ENCODE measurements at regions not wholly inside any gene's neighbourhood (a gene's known extent, or its start where the extent isn't known, plus 50 kb on each side); places are given as distances from the start of the nearest gene placed in this dataset.
"Not testable (repeated sequence)": the region's sequence is repeated elsewhere in the genome, so short reads cannot be mapped to it uniquely, and the experiment has no call there.

GRCh38 chr3:88886624-88887023, 220.8 kb upstream of the EPHA3 start:
- not testable (repeated sequence) for TF ChIP-seq POLR2A (IDR thresholded peaks at IDR 0.05; ENCODE audit: control extremely low read depth in 1 of 2, low read depth in 2 of 2, low read length in 2 of 2); CTCF (IDR thresholded peaks at IDR 0.05; ENCODE audit: control extremely low read depth in 1 of 3, insufficient read depth in 1 of 3, low read depth in 1 of 3, low read length in 3 of 3); CHD2 (IDR thresholded peaks at IDR 0.05; ENCODE audit: low read length); CBX5 (IDR thresholded peaks at IDR 0.05; ENCODE audit: low read depth, low read length); CEBPB (IDR thresholded peaks at IDR 0.05; ENCODE audit: low read depth, low read length); EP300 (IDR thresholded peaks at IDR 0.05; ENCODE audit: borderline replicate concordance in 1 of 2, low read depth in 2 of 2, low read length in 2 of 2); EZH2 (IDR thresholded peaks at IDR 0.05; ENCODE audit: low read depth, low read length, severe bottlenecking); RNF2 (IDR thresholded peaks at IDR 0.05; ENCODE audit: borderline replicate concordance, low read depth, low read length, missing control alignments, poor library complexity, severe bottlenecking); JUN (IDR thresholded peaks at IDR 0.05; ENCODE audit: low read depth, low read length); PHF8 (conservative IDR thresholded peaks at IDR 0.05; ENCODE audit: low read depth, low read length)

Data from H1 (cell line).